HEK293T (cell line): ENCODE measurements at regions not wholly inside any gene's neighbourhood (a gene's known extent, or its start where the extent isn't known, plus 50 kb on each side); places are given as distances from the start of the nearest gene placed in this dataset.

ENCODE experiments used
- CTCF ChIA-PET: fragments of 350-600 bp; formaldehyde crosslinking; extraction: SDS; loops from one replicate; lab custom pipeline; 2021; ENCODE audit warnings: antibody characterized with exemption, inconsistent platforms; lab: Yijun Ruan, JAX
- POLR2A ChIA-PET: fragments of 350-600 bp; formaldehyde crosslinking; extraction: SDS; loops from one replicate; lab custom pipeline; 2020; ENCODE audit warnings: antibody characterized with exemption, inconsistent platforms; lab: Yijun Ruan, JAX
- DNase-seq: peaks from one replicate; pipeline ENCODE4 v3.0.0; 2012; ENCODE audit warnings: mixed read lengths; ENCODE audit errors: extremely low spot score
- ARNT ChIP-seq: fragments of 450-650 bp; IDR thresholded peaks from 2 replicates; pipeline ENCODE4 v1.6.1; 2017; ENCODE audit warnings: mild to moderate bottlenecking
- BHLHE40 ChIP-seq: fragments of 450-650 bp; IDR thresholded peaks from 2 replicates; pipeline ENCODE4 v1.6.1; 2016; ENCODE audit warnings: mild to moderate bottlenecking, moderate library complexity, borderline replicate concordance
- CTBP1 ChIP-seq: fragments of 450-650 bp; IDR thresholded peaks from 2 replicates; pipeline ENCODE4 v1.6.1; 2016; ENCODE audit warnings: borderline replicate concordance
- ELF4 ChIP-seq: fragments of 450-650 bp; IDR thresholded peaks from 2 replicates; pipeline ENCODE4 v1.6.1; 2017; ENCODE audit warnings: antibody characterized with exemption
- FOXA1 ChIP-seq: fragments of 450-650 bp; IDR thresholded peaks from 2 replicates; pipeline ENCODE4 v1.6.1; 2016; ENCODE audit warnings: mild to moderate bottlenecking
- FOXK2 ChIP-seq: fragments of 450-650 bp; IDR thresholded peaks from 2 replicates; pipeline ENCODE4 v1.6.1; 2016; ENCODE audit warnings: mild to moderate bottlenecking
- FOXM1 ChIP-seq: fragments of 450-650 bp; IDR thresholded peaks from 2 replicates; pipeline ENCODE4 v1.6.1; 2017; ENCODE audit warnings: mild to moderate bottlenecking, borderline replicate concordance
- HDGF ChIP-seq: fragments of 450-650 bp; IDR thresholded peaks from 2 replicates; pipeline ENCODE4 v1.6.1; 2017; ENCODE audit warnings: antibody characterized with exemption, borderline replicate concordance
- L3MBTL2 ChIP-seq: fragments of 450-650 bp; conservative IDR thresholded peaks from 2 replicates; pipeline ENCODE4 v1.6.1; 2016; ENCODE audit warnings: mild to moderate bottlenecking
- LEF1 ChIP-seq: fragments of 450-650 bp; IDR thresholded peaks from 2 replicates; pipeline ENCODE4 v1.6.1; 2017; ENCODE audit warnings: mild to moderate bottlenecking, borderline replicate concordance
- NFRKB ChIP-seq: fragments of 450-650 bp; IDR thresholded peaks from 2 replicates; pipeline ENCODE4 v1.6.1; 2016; ENCODE audit warnings: mild to moderate bottlenecking, moderate library complexity
- SP1 ChIP-seq: fragments of 450-650 bp; IDR thresholded peaks from 2 replicates; pipeline ENCODE4 v1.6.1; 2017
- SUZ12 ChIP-seq: fragments of 450-650 bp; IDR thresholded peaks from 2 replicates; pipeline ENCODE4 v1.6.1; 2016; ENCODE audit warnings: mild to moderate bottlenecking
- TARDBP ChIP-seq: fragments of 450-650 bp; IDR thresholded peaks from 2 replicates; pipeline ENCODE4 v1.6.1; 2016
- ZNF384 ChIP-seq: fragments of 450-650 bp; IDR thresholded peaks from 2 replicates; pipeline ENCODE4 v1.6.1; 2016
- TF ChIP-seq, protein P1 (sequence below): fragments of 450-650 bp; IDR thresholded peaks from 2 replicates; pipeline ENCODE4 v1.6.1; 2016

DNA sequence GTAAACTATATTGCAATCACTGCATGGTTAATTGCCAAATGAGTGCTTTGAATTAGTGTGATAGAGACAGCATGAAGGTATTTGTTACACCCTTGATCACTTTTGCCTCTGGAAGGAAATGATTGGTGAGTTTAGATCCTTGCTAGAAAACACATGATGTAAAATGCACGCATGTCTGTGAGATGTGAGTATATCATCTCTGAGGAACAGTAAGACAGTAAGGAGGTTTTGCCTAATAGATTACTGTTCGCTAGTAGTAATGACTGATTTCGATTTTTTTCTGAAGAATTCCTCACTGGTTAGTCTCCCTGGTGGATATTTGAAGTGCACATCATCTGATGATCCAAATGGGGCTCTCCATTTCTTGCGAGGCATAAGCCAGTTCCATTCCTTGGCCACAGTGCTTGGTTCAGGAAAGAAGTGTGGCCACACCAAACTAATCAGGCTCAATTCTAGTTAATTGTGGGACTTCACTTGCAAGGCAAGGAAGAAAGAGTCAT, 156.4 kb upstream of the ADRA1B start:
- no peak for DNase-seq
- no peak for TF ChIP-seq FOXA1
- TF ChIP-seq HDGF = no peak
- no peak for TF ChIP-seq CTBP1
- no peak for TF ChIP-seq BHLHE40
- no peak for TF ChIP-seq ARNT
- no peak for TF ChIP-seq FOXK2
- TF ChIP-seq ELF4 = no peak
- TF ChIP-seq ZNF384 = no peak
- no peak for TF ChIP-seq LEF1
- TF ChIP-seq SUZ12 = no peak
- TF ChIP-seq L3MBTL2 = no peak
- TF ChIP-seq, protein P1, sequence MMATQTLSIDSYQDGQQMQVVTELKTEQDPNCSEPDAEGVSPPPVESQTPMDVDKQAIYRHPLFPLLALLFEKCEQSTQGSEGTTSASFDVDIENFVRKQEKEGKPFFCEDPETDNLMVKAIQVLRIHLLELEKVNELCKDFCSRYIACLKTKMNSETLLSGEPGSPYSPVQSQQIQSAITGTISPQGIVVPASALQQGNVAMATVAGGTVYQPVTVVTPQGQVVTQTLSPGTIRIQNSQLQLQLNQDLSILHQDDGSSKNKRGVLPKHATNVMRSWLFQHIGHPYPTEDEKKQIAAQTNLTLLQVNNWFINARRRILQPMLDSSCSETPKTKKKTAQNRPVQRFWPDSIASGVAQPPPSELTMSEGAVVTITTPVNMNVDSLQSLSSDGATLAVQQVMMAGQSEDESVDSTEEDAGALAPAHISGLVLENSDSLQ = no peak
- TF ChIP-seq FOXM1 = no peak
- no peak for TF ChIP-seq TARDBP
- TF ChIP-seq NFRKB = no peak
- TF ChIP-seq SP1 = no peak
- POLR2A ChIA-PET = no interaction called here
- CTCF ChIA-PET = interaction anchor here (0.6 kb wide), 1 partner anchor 161 kb away, joined by 3 read pairs; no protein-coding TSS in a partner anchor

DNA sequence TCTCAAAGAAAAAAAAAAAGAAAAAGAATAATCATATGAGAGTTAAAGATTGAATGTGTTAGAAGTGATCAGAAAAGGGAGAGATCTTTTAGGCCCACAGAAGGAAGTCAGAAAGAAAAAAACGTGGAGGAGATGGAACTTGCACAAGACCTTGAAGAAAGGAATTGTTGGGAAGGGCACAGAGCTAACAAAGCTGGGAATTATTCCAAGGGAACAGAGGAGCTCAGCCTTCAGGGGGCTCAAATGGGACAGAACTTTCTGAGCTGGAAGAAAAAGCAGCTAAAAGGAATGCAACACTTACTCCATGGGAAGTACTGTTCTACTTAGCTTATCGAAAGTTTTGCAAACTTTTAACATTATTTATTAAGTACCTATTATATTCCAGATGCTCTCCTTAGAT, 153.4 kb upstream of the ADRA1B start:
- ChIA-PET CTCF (interaction anchor here (0.7 kb wide), 1 partner anchor 101 kb away, joined by 7 read pairs; no protein-coding TSS in a partner anchor), POLR2A (no interaction called here)
- TF ChIP-seq SUZ12 (no peak), ELF4 (no peak), FOXM1 (no peak), NFRKB (no peak), ZNF384 (no peak), SP1 (no peak), LEF1 (no peak), FOXA1 (no peak), TARDBP (no peak)
- TF ChIP-seq, protein P1 = no peak
- no peak for DNase-seq

DNA sequence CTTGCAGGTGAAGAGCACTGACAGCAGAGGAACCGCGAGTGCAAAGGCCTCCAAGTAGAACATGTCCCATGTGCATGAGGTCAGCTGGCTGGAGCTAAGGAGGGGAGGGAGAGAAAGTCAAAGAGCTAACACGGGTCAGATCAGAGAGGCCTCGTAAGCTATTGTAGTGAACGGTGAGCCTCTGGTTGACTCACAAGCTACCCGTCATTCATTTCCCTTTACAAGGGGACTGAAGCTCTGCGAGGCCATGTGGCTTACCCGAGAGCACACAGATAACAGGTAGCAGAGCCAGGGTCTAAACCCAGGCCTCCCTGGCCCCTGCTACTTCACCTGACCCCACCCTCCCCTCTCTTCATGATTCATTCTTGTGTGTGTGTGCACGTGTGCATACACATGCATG, 152.7 kb upstream of the ADRA1B start:
- ChIA-PET POLR2A (no interaction called here), CTCF (no interaction called here)
- TF ChIP-seq SUZ12 = no peak
- no peak for TF ChIP-seq FOXA1
- DNase-seq = no peak

DNA sequence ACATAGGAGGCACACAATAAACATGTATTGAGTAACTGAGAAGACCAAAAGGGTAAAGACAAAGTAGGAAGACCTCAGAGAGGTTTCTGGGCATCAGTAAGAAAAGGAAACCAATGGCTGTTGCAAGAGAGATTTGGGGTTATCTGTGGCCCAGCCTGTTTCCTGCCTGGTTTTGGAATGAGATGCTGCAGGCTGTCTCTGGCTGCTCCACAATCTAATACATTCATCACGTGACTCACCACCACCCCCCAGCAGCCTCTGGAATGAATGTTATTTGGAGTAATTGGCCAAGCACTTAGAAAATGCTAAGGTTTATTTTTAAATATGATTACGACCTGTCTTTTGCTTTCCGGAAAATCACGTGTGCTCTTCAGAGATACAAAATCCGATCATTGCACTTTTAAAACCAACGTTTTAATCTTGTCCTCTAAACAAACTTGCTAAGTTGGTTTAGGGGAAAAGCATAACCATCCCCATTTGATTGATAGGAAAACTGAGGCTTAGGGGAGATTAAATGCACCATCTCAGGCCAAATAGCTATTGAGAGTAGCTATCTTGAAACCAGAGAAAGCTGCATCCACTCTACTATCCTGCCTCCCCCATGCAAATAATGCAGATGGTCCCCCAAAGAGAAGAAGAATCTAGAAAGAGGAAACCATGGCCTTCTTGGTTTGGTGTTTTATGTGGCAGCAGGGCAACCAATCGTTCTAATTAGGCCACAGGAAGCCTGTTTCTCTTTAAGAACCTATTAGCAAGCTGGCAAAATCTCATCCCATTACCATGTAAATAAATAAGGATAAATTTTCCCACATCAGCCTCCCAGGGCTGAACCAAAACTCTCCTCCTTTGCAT, 151.8 kb upstream of the ADRA1B start:
- ChIA-PET CTCF (interaction anchor here (1.2 kb wide), 2 partner anchors 10 to 248 kb away, joined by 3 to 7 read pairs; no protein-coding TSS in a partner anchor), POLR2A (no interaction called here)
- no peak for DNase-seq
- TF ChIP-seq, protein P1 = no peak
- TF ChIP-seq ZNF384 (no peak), ELF4 (no peak), SUZ12 (no peak), SP1 (no peak), L3MBTL2 (no peak)

DNA sequence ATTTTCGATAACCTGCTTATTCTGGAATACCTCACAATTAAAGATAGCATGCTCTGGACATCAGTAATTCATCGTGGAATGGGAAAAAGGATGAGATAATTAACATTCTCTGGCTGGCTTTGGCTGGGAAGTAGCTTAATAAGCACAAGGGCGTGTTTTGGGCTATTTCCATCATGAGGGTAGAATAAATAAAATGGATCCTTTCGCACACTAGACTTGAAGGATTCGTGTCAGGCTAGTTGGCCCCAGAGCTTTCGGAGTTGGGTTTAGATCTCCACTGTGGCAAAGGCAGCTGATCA, 151.2 kb upstream of the ADRA1B start:
- DNase-seq = no peak
- ChIA-PET CTCF (interaction anchor here (1.2 kb wide), 2 partner anchors 10 to 249 kb away, joined by 3 to 7 read pairs; no protein-coding TSS in a partner anchor), POLR2A (no interaction called here)
- TF ChIP-seq NFRKB = no peak
- no peak for TF ChIP-seq FOXK2
- TF ChIP-seq SUZ12 = no peak
- TF ChIP-seq FOXA1 = no peak
- no peak for TF ChIP-seq HDGF

DNA sequence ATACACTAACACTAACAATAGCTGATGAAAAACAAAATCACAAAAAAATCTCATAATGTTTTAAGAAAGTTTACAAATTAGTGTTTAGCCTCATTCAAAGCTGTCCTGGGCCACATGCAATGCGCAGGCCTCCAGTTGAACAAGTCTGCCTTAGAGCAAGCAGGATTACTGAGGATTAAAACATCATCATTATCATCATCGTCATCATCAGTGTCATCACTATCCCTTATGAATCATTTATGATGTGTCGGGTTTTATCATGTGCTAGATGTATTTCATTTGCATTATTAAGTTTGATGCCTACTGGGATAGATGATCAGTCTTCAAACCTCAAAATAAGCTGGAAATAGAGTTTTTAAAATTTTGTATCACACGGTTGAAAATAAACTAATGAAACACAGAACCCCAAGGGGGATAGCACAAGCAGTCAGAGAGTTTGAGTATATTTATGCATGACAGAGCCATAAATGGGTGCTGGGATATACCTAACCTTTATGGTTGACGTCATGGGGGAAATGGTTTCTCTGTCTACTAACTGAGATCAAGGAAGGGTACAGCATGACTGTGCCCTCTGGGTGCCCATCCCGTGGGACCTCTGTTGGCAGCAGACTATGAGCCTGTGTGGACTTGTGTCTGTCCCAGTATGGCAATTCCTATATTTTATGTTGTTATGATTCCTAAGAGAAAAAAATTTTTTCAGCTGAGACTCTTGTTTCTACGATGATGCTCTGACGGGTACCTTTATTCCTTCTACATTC, 150.3 kb upstream of the ADRA1B start:
- TF ChIP-seq BHLHE40 = no peak
- TF ChIP-seq FOXA1 = no peak
- DNase-seq = no peak
- POLR2A ChIA-PET = no interaction called here
- CTCF ChIA-PET = interaction anchor here (0.7 to 1.2 kb wide), 2 partner anchors 82 to 250 kb away, joined by 3 to 7 read pairs; no protein-coding TSS in a partner anchor
